Fibroblast of gingiva (primary cell): ENCODE measurements at regions not wholly inside any gene's neighbourhood (a gene's known extent, or its start where the extent isn't known, plus 50 kb on each side); places are given as distances from the start of the nearest gene placed in this dataset.
A peak's percentile ranks its signal among the peaks of the same experiment; 100 is the strongest.

Source experiments
- DNase-seq: peaks from one replicate; pipeline ENCODE4 v3.0.0-alpha.2; 2011; ENCODE audit warnings: low read depth

GRCh38 chr14:80146941-80147340, 64.4 kb downstream of the DIO2 start:
- peak; percentile 14 for DNase-seq

- DNase-seq, result no peak
Measured at GRCh38 chr14:80136358-80136757, 74.9 kb downstream of the DIO2 start.

GRCh38 chr14:80135305-80136088, 75.8 kb downstream of the DIO2 start:
- DNase-seq, result no peak

GRCh38 chr14:80134321-80134720, 77.0 kb downstream of the DIO2 start:
- DNase-seq, result no peak

- no peak for DNase-seq
Measured at GRCh38 chr14:80133457-80133856, 77.8 kb downstream of the DIO2 start.

GRCh38 chr14:80127466-80127865, 83.8 kb downstream of the DIO2 start:
- no peak for DNase-seq

- no peak for DNase-seq
Measured at GRCh38 chr14:80124794-80125193, 86.5 kb downstream of the DIO2 start.

GRCh38 chr14:80117876-80118275, 93.4 kb downstream of the DIO2 start:
- no peak for DNase-seq

GRCh38 chr14:80116157-80116556, 95.1 kb downstream of the DIO2 start:
- DNase-seq, result no peak

GRCh38 chr14:80110721-80111120, 100.6 kb downstream of the DIO2 start:
- DNase-seq, result no peak

GRCh38 chr14:80109055-80109454, 102.2 kb downstream of the DIO2 start:
- no peak for DNase-seq

- no peak for DNase-seq
Measured at GRCh38 chr14:80108430-80108829, 102.9 kb downstream of the DIO2 start.

GRCh38 chr14:80105488-80105994, 105.8 kb downstream of the DIO2 start:
- DNase-seq, result no peak

GRCh38 chr14:80101835-80102234, 109.5 kb downstream of the DIO2 start:
- DNase-seq, result no peak

GRCh38 chr14:80100681-80101080, 110.6 kb downstream of the DIO2 start:
- DNase-seq, result no peak

- DNase-seq, result peak; percentile 53
Measured at GRCh38 chr14:80095623-80096022, 115.7 kb downstream of the DIO2 start.

GRCh38 chr14:80087411-80087810, 123.9 kb downstream of the DIO2 start:
- DNase-seq, result no peak

- DNase-seq, result no peak
Measured at GRCh38 chr14:80084196-80084595, 127.1 kb downstream of the DIO2 start.

- DNase-seq, result no peak
Measured at GRCh38 chr14:80080601-80081000, 130.7 kb downstream of the DIO2 start.

- no peak for DNase-seq
Measured at GRCh38 chr14:80078501-80078900, 132.8 kb downstream of the DIO2 start.

- peak; percentile 55 for DNase-seq
Measured at GRCh38 chr14:80077262-80077661, 134.0 kb downstream of the DIO2 start.

GRCh38 chr14:80074900-80075574, 136.3 kb downstream of the DIO2 start:
- no peak for DNase-seq

GRCh38 chr14:80059041-80059440, 152.3 kb downstream of the DIO2 start:
- DNase-seq, result peak; percentile 25

GRCh38 chr14:80056497-80056801, 154.9 kb downstream of the DIO2 start:
- DNase-seq, result no peak
